ENCODE measurements at regions not wholly inside any gene's neighbourhood (a gene's known extent, or its start where the extent isn't known, plus 50 kb on each side); places are given as distances from the start of the nearest gene placed in this dataset.

GRCh38 chr2:163997466-163997865, 261.7 kb upstream of the FIGN start:
- H3K4me2 ChIP-seq (ENCODE audit: low read length): no peak overlapping the region
- no peaks in the 10 kb centered on the region for H3K4me1 ChIP-seq (ENCODE audit: control insufficient read depth in 1 of 2, insufficient read depth in 2 of 2, low read length in 2 of 2)
- no peak overlapping the region for H3K27ac ChIP-seq (ENCODE audit: low read depth, low read length)
- intact Hi-C loops (cut with micrococcal nuclease): no loop called here
- H2AFZ ChIP-seq (ENCODE audit: low read depth, low read length, poor library complexity, severe bottlenecking): no peak overlapping the region
- no TSS peak for BruUV-seq (replicated peaks)
- no peaks in the 10 kb centered on the region for H3K79me2 ChIP-seq (ENCODE audit: insufficient read depth, low read length)
- no peak for TF ChIP-seq EZH2phosphoT487 (IDR thresholded peaks at IDR 0.05; ENCODE audit: borderline replicate concordance)
- TF ChIP-seq SP1 (IDR thresholded peaks at IDR 0.05; ENCODE audit: low read depth): no peak
- TF ChIP-seq ZFX (IDR thresholded peaks at IDR 0.05): no peak
- TF ChIP-seq ELF1 (IDR thresholded peaks at IDR 0.05; ENCODE audit: borderline replicate concordance, low read depth): no peak
- TF ChIP-seq POLR2AphosphoS5 (IDR thresholded peaks at IDR 0.05; ENCODE audit: low read depth, low read length): no peak
- TF ChIP-seq YY1 (IDR thresholded peaks at IDR 0.05; ENCODE audit: extremely low read depth, insufficient replicate concordance, low read depth, low read length): no peak
- TF ChIP-seq FOSL1 (IDR thresholded peaks at IDR 0.05; ENCODE audit: low read depth): no peak
- no peak for TF ChIP-seq JUND (IDR thresholded peaks at IDR 0.05)
- no peak for TF ChIP-seq REST (IDR thresholded peaks at IDR 0.05; ENCODE audit: low read depth)
- TF ChIP-seq CEBPB (IDR thresholded peaks at IDR 0.05; ENCODE audit: low read depth): no peak
- no peak for TF ChIP-seq RAD21 (IDR thresholded peaks at IDR 0.05; ENCODE audit: low read depth)
- no peak for TF ChIP-seq EZH2 (IDR thresholded peaks at IDR 0.05)
- no peak for TF ChIP-seq TCF7L2 (IDR thresholded peaks at IDR 0.05; ENCODE audit: borderline replicate concordance, extremely low read depth, insufficient read depth, insufficient read length)
- no peak for TF ChIP-seq ATF3 (IDR thresholded peaks at IDR 0.05)
- TF ChIP-seq CBX3 (IDR thresholded peaks at IDR 0.05; ENCODE audit: low read depth): no peak
- H3K4me3 ChIP-seq (replicated peaks in 1 of 2; ENCODE audit: low read depth in 1 of 2, low read length in 2 of 2): no peak overlapping the region
- H3K36me3 ChIP-seq (ENCODE audit: control insufficient read depth in 1 of 2, insufficient read depth in 2 of 2, low read length in 2 of 2): no peaks in the 10 kb centered on the region
- H3K9me2 ChIP-seq (ENCODE audit: insufficient read depth): no peaks in the 10 kb centered on the region
- ATAC-seq: no peak
- ChIA-PET CTCF (no interaction called here), POLR2A (no interaction called here), RAD21 (ENCODE audit: low non-redundant PET in 1 of 2, low total read pairs in 2 of 2, uncharacterized antibody in 2 of 2, unreplicated experiment in 2 of 2) (no interaction called here)
- no peaks in the 10 kb centered on the region for H3K9me3 ChIP-seq (ENCODE audit: control insufficient read depth in 1 of 2, insufficient read depth in 1 of 2, low read depth in 1 of 2, low read length in 2 of 2)
- no peak overlapping the region for H3K9ac ChIP-seq (ENCODE audit: low read length)
- DNase-seq (ENCODE audit: low read depth, low spot score): no peak
- H3K27me3 ChIP-seq (ENCODE audit: insufficient read depth, low read length): peaks cover 28% of the 10 kb centered on the region; the same call in 1 of the 2 replicates
- H4K20me1 ChIP-seq (ENCODE audit: insufficient read depth): no peaks in the 10 kb centered on the region
